CD4-positive, alpha-beta T cell (primary cell): ENCODE measurements at regions not wholly inside any gene's neighbourhood (a gene's known extent, or its start where the extent isn't known, plus 50 kb on each side); places are given as distances from the start of the nearest gene placed in this dataset.

Experiments
- ATAC-seq: fragments of 200-7000 bp; cut with Tn5 transposase; one replicate; pipeline ENCODE4 v1.10.0; 2022; ENCODE audit warnings: mild to moderate bottlenecking; ENCODE audit not compliant: poor library complexity
- CTCF ChIA-PET: fragments of 350-600 bp; sonication (Branson Sonifier 250); formaldehyde crosslinking; loops from one replicate; lab custom pipeline; 2021; ENCODE audit warnings: antibody characterized with exemption, inconsistent platforms; lab: Charles Lee
- POLR2A ChIA-PET: fragments of 350-600 bp; sonication (Branson Sonifier 250); formaldehyde crosslinking; loops from one replicate; lab custom pipeline; 2021; ENCODE audit warnings: antibody characterized with exemption, inconsistent platforms; lab: Charles Lee
- DNase-seq, 14 experiments: peaks; one replicate each; pipeline ENCODE4 v3.0.0-alpha.2; 2013 to 2020; ENCODE audit warnings: mixed read lengths in 2 of 14
- H3K27ac ChIP-seq, 2 donors: one replicate each; pipeline versions ENCODE4 v1.5.1 to v1.7.0; 2013; ENCODE audit warnings: low read length in 2 of 2, low read depth in 1 of 2, mild to moderate bottlenecking in 1 of 2
- H3K27me3 ChIP-seq, 2 experiments: 1 replicate in 1 of 2; 2 replicates in 1 of 2; pipeline versions ENCODE4 v1.6.1 to v1.7.0; 2013; ENCODE audit warnings: low read length in 2 of 2, control low read depth in 1 of 2, mild to moderate bottlenecking in 1 of 2, moderate library complexity in 1 of 2; ENCODE audit not compliant: insufficient read depth in 2 of 2, control insufficient read depth in 1 of 2
- H3K36me3 ChIP-seq: one replicate; pipeline ENCODE4 v1.6.1; 2013; ENCODE audit warnings: low read length, control low read depth; ENCODE audit not compliant: insufficient read depth
- H3K4me1 ChIP-seq: one replicate; pipeline ENCODE4 v1.6.1; 2013; ENCODE audit warnings: low read length, control low read depth; ENCODE audit not compliant: insufficient read depth
- H3K4me3 ChIP-seq: one replicate; pipeline ENCODE4 v1.5.1; 2013; ENCODE audit warnings: mild to moderate bottlenecking, low read length, moderate library complexity
- H3K9me3 ChIP-seq, 2 experiments: 1 replicate in 1 of 2; 2 replicates in 1 of 2; pipeline versions ENCODE4 v1.6.1 to v1.7.0; 2013; ENCODE audit warnings: low read length in 2 of 2, mild to moderate bottlenecking in 2 of 2, control low read depth in 1 of 2, moderate library complexity in 1 of 2; ENCODE audit not compliant: control insufficient read depth in 1 of 2, insufficient read depth in 1 of 2
- H3K27ac Mint-ChIP-seq: one replicate; pipeline ENCODE4 v1.8.0; 2020; ENCODE audit warnings: mixed read lengths
- H3K27me3 Mint-ChIP-seq: one replicate; pipeline ENCODE4 v1.8.0; 2021; ENCODE audit warnings: mixed read lengths
- H3K36me3 Mint-ChIP-seq: one replicate; pipeline ENCODE4 v1.8.0; 2021; ENCODE audit warnings: low read depth, mixed read lengths
- H3K4me1 Mint-ChIP-seq: one replicate; pipeline ENCODE4 v1.8.0; 2021; ENCODE audit warnings: low read depth, mixed read lengths
- H3K4me3 Mint-ChIP-seq: one replicate; pipeline ENCODE4 v1.8.0; 2020; ENCODE audit warnings: mild to moderate bottlenecking, mixed read lengths
- H3K9me3 Mint-ChIP-seq: one replicate; pipeline ENCODE4 v1.8.0; 2020; ENCODE audit warnings: mixed read lengths
- CTCF ChIP-seq: fragments of 200-600 bp; IDR thresholded peaks from one replicate; pipeline ENCODE4 v1.8.0; 2022; ENCODE audit warnings: antibody characterized with exemption, mild to moderate bottlenecking
- intact Hi-C, 2 experiments: fragments of 100-400 bp; cut with DNase I in 1 of 2; cut with micrococcal nuclease in 1 of 2; formaldehyde crosslinking; loops; one replicate each; pipeline versions ENCODE4 v1.15.1 to v1.9.0; 2023 to 2025; cut with DNase I, micrococcal nuclease

GRCh38 chr19:30943101-30943843 lies 406.0 kb downstream of the TSHZ3 start:
- H3K9me3 Mint-ChIP-seq = no peaks in the 10 kb centered on the region
- no peaks in the 10 kb centered on the region for H3K4me1 Mint-ChIP-seq

GRCh38 chr19:30942636-30943035 lies 406.6 kb downstream of the TSHZ3 start:
- H3K4me1 Mint-ChIP-seq = no peaks in the 10 kb centered on the region
- Histone ChIP-seq H3K27me3 (no peaks in the 10 kb centered on the region), H3K27ac (no peak overlapping the region), H3K9me3 (no peaks in the 10 kb centered on the region), H3K4me1 (no peaks in the 10 kb centered on the region), H3K36me3 (no peaks in the 10 kb centered on the region), H3K4me3 (no peak overlapping the region)
- no peak overlapping the region for H3K4me3 Mint-ChIP-seq
- no peaks in the 10 kb centered on the region for H3K36me3 Mint-ChIP-seq
- DNase-seq (no peak), ATAC-seq (no peak)
- intact Hi-C loops = no loop called here
- ChIA-PET CTCF (no interaction called here), POLR2A (no interaction called here)
- H3K27ac Mint-ChIP-seq = no peak overlapping the region
- no peaks in the 10 kb centered on the region for H3K9me3 Mint-ChIP-seq
- peaks cover 11% of the 10 kb centered on the region for H3K27me3 Mint-ChIP-seq
- no peak for TF ChIP-seq CTCF

More at GRCh38 chr19:30943101-30943843, 406.0 kb downstream of the TSHZ3 start:
- Histone ChIP-seq H3K27me3 (no peaks in the 10 kb centered on the region), H3K4me1 (no peaks in the 10 kb centered on the region), H3K36me3 (no peaks in the 10 kb centered on the region), H3K27ac (no peak overlapping the region), H3K9me3 (no peaks in the 10 kb centered on the region), H3K4me3 (no peak overlapping the region)
- ATAC-seq (no peak), DNase-seq (no peak)
- no peak for TF ChIP-seq CTCF
- intact Hi-C loops = no loop called here
- H3K4me3 Mint-ChIP-seq = no peak overlapping the region
- POLR2A ChIA-PET = no interaction called here
- no peaks in the 10 kb centered on the region for H3K36me3 Mint-ChIP-seq
- peaks cover 11% of the 10 kb centered on the region for H3K27me3 Mint-ChIP-seq
- CTCF ChIA-PET = no interaction called here
- no peak overlapping the region for H3K27ac Mint-ChIP-seq

- no peak for ATAC-seq
- intact Hi-C loops = no loop called here
- Histone ChIP-seq H3K27me3 (no peaks in the 10 kb centered on the region), H3K27ac (no peak overlapping the region), H3K4me3 (no peak overlapping the region), H3K36me3 (no peaks in the 10 kb centered on the region), H3K9me3 (no peaks in the 10 kb centered on the region), H3K4me1 (no peaks in the 10 kb centered on the region)
- DNase-seq = no peak
- Mint-ChIP-seq H3K27me3 (peaks cover 11% of the 10 kb centered on the region), H3K4me1 (no peaks in the 10 kb centered on the region), H3K9me3 (no peaks in the 10 kb centered on the region), H3K27ac (no peak overlapping the region), H3K4me3 (no peak overlapping the region), H3K36me3 (no peaks in the 10 kb centered on the region)
- POLR2A ChIA-PET = no interaction called here
- no peak for TF ChIP-seq CTCF
- CTCF ChIA-PET = no interaction called here
Measured at GRCh38 chr19:30941591-30941990, 407.6 kb downstream of the TSHZ3 start.
